ENCODE measurements at regions not wholly inside any gene's neighbourhood (a gene's known extent, or its start where the extent isn't known, plus 50 kb on each side); places are given as distances from the start of the nearest gene placed in this dataset.
A peak's percentile ranks its signal among the peaks of the same experiment; 100 is the strongest.
"Not testable (repeated sequence)": the region's sequence is repeated elsewhere in the genome, so short reads cannot be mapped to it uniquely, and the experiment has no call there.

DNA sequence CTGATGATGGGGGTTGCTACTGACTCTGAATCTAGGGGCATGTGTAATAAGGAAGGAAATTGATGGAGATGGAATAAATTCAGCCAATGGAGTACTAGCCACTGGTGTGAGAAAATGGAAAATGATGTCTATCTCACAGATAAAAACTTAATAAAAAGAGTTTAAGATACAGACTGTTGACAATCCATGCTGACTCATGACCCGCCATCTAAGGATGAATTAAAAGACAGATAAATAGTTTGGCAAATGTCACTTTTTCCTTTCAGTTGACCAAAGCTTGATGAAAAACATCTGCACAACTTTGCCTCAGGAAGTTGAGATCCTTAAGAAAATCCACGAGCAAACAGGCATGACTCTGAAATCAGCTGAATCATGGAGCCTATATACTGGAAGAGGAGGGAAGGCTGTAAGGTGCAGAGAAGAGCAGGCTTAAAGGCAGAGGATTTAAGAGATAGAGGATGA is 82.6 kb upstream of the BMP5 start:
- DNase-seq (ENCODE audit: low read depth): no peak

DNA sequence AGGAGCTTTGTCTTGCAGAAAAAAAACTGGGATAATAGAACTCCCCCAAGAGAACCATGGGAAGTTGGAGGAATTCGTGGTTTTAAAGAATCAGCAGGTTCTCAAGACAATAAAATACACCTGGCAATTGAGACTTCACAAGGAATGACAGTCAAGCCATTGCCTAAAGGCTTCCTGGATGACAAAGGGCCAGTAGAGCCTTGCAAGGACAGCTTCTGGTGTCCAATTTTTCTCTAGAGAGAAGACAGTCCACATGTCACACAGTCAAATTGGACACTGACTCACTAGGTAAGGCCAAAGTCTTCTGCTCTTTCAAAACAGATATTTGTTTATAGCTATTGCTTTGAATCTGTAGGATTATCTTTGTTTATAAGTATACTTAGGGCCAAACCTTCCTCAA is 80.3 kb upstream of the BMP5 start:
- DNase-seq (ENCODE audit: low read depth): no peak

DNA sequence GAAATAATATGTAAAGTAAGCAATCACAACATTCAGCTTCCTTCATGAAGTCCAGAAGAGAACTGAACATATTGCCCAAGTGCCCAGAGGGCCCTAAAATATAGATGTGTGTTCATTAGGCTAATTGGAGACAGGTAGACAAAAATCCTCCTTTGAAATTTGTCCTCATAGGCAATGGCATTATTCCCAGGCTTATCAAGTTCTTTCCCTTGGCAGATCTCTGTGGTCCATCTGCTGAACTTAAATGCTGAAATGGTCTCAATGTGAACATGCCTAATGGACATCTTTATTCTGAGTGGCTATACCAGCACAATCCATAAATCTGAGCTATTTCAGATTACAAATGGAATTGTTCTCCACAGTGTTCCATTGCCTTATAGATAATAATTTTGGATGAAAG is 79.0 kb upstream of the BMP5 start:
- no peak for DNase-seq (ENCODE audit: low read depth)

DNA sequence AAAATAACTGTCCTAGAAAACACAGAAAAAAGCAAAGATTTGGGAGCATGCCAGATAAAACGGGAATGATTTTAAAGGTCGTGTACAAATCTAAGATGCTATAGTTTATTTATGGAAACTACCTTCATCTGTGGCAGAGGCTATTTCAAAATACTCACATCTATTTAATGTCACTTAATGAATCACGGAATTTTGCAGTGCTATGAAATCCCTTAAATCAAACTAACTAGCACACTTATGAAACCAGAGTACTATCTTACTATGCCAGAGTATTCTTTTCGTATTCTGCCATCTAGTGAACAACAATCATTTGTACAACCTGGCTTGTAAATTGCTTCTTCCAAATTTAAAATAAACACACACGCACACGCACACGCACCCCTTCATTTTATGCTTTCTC is 77.9 kb upstream of the BMP5 start:
- DNase-seq (ENCODE audit: low read depth): peak; percentile 60

- no peak for DNase-seq (ENCODE audit: low read depth)
Measured at GRCh38 chr6:55950071-55950814, 74.9 kb upstream of the BMP5 start.

DNA sequence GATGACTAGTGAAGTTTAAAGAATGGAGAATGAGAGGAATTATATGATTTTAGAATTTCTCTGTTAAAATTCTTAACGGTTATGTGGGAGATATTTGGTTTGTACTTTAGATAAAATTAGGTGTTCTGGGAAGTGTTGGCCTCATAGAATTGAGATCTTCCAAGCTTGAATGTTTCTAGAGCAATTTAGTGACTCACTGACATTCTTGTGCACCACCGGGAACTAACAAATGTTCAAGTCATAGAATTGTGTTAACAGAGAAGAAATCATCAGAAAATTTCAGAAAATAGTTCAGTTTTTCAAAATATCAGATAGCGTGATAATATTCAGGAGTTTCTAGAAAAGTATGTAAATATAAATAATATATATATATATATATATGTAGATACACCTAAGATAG is 67.9 kb upstream of the BMP5 start:
- DNase-seq (ENCODE audit: low read depth): no peak

- no peak for DNase-seq (ENCODE audit: low read depth)
Measured at GRCh38 chr6:55941702-55942101, 66.3 kb upstream of the BMP5 start.

DNA sequence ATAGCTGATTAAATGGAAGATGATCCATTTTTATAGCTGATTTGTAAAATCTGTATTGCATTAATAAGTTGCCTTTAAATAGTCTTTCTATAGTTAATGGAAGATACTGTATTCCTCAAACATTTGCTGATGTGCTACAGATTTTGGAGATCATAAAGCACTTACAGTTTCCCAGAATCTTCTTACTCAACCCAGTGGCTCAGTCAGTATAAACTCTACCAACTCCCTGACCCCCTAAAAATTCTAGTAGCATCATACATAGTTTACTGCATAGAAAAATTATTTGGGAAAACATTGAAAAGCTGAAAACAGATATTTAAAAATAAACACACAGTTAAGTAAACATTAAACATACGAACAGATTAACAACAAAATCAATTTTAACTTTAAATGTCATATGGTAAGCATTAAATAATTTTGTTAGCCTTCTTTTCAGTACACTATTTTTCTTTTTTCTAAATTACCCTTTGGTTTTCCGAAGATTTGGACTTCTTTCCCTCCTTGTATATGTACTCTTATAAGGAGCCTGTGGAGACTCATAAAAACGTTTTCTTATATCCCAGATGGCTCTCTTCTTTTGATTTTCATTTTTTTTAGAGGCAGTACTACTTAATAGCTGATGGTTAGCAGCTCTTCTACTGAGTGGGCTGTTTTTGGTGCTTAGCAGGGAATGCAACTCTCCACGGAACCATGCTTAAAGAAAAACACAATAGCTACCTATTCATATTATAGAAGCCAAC is 62.7 kb upstream of the BMP5 start:
- DNase-seq (ENCODE audit: low read depth): no peak

- no peak for DNase-seq (ENCODE audit: low read depth)
Measured at GRCh38 chr6:55937261-55937947, 62.0 kb upstream of the BMP5 start.

GRCh38 chr6:55931101-55931500 is 55.7 kb upstream of the BMP5 start:
- no peak for DNase-seq (ENCODE audit: low read depth)

- not testable (repeated sequence) for DNase-seq (ENCODE audit: low read depth)
Measured at GRCh38 chr6:55927713-55928112, 52.3 kb upstream of the BMP5 start.

DNA sequence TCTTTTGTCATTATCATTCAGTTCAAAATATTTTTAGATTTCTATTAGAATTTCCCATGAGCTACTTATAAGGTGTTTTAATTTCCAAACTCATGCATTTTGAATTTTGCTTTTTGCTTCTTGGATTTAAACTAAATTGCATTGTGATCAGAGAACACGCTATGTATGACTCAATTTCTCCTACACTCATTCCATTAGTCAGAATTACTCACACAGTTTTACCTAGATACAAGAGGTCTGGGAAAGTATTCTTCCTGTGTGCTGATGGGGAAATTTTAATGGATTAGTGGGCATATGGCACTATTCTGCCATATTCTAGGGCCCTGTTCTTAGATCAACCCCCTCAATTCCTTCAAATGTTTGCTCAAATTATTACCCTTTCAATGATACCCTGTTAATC is 49.9 kb upstream of the BMP5 start:
- DNase-seq (ENCODE audit: low read depth): no peak

Measured in forelimb muscle (tissue), 1 donor.